Loucy (cell line): ENCODE measurements at regions not wholly inside any gene's neighbourhood (a gene's known extent, or its start where the extent isn't known, plus 50 kb on each side); places are given as distances from the start of the nearest gene placed in this dataset.

Source experiments
- H2AFZ ChIP-seq: fragments of 200-600 bp; sonication (generic); 2 replicates; pipeline ENCODE4 v1.6.0; 2016; ENCODE audit warnings: antibody characterized with exemption, mild to moderate bottlenecking, low read length, moderate library complexity
- H3F3A ChIP-seq: fragments of 200-600 bp; 2 replicates; pipeline ENCODE4 v1.6.0; 2016; ENCODE audit warnings: antibody characterized with exemption, low read depth, mild to moderate bottlenecking
- H3K27me3 ChIP-seq: fragments of 200-600 bp; sonication (generic); 2 replicates; pipeline ENCODE4 v1.6.1; 2014; ENCODE audit warnings: low read length, mild to moderate bottlenecking; ENCODE audit not compliant: insufficient read depth, poor library complexity, severe bottlenecking
- H3K36me3 ChIP-seq: fragments of 200-600 bp; sonication (generic); 2 replicates; pipeline ENCODE4 v1.6.1; 2016; ENCODE audit warnings: low read length; ENCODE audit not compliant: insufficient read depth
- H3K4me1 ChIP-seq: fragments of 200-600 bp; sonication (generic); 2 replicates; pipeline ENCODE4 v1.5.1; 2014; ENCODE audit warnings: low read length, mild to moderate bottlenecking; ENCODE audit not compliant: insufficient read depth, poor library complexity, severe bottlenecking
- H3K4me2 ChIP-seq: fragments of 200-600 bp; sonication (generic); 2 replicates; pipeline ENCODE4 v1.6.0; 2014; ENCODE audit warnings: antibody characterized with exemption, low read length, low read depth, mild to moderate bottlenecking; ENCODE audit not compliant: poor library complexity, severe bottlenecking
- H3K4me3 ChIP-seq: fragments of 200-600 bp; sonication (generic); 2 replicates; pipeline ENCODE4 v1.5.1; 2014; ENCODE audit warnings: low read length, mild to moderate bottlenecking, mixed read lengths; ENCODE audit not compliant: poor library complexity, severe bottlenecking
- H3K79me2 ChIP-seq: fragments of 200-600 bp; sonication (generic); 2 replicates; pipeline ENCODE4 v1.6.1; 2014; ENCODE audit warnings: low read length; ENCODE audit not compliant: insufficient read depth
- H3K9ac ChIP-seq: fragments of 200-600 bp; sonication (generic); 2 replicates; pipeline ENCODE4 v1.6.0; 2014; ENCODE audit warnings: mild to moderate bottlenecking, low read depth, low read length, moderate library complexity; ENCODE audit not compliant: poor library complexity, severe bottlenecking
- H3K9me2 ChIP-seq: fragments of 200-600 bp; sonication (generic); replicated peaks from 2 replicates; pipeline ENCODE4 v1.6.1; 2016; ENCODE audit warnings: low read depth, low read length, mixed read lengths
- H3K9me3 ChIP-seq: fragments of 200-600 bp; sonication (generic); 2 replicates; pipeline ENCODE4 v1.6.1; 2014; ENCODE audit warnings: mild to moderate bottlenecking, antibody characterized with exemption, low read length, low read depth; ENCODE audit not compliant: insufficient read depth
- H4K20me1 ChIP-seq: fragments of 200-600 bp; sonication (generic); 2 replicates; pipeline ENCODE4 v1.6.0; 2014; ENCODE audit warnings: antibody characterized with exemption, low read length, mild to moderate bottlenecking; ENCODE audit not compliant: insufficient read depth, poor library complexity, severe bottlenecking
- EZH2phosphoT487 ChIP-seq: fragments of 200-600 bp; IDR thresholded peaks from 2 replicates; pipeline ENCODE4 v1.6.1; 2018; ENCODE audit warnings: antibody characterized with exemption, mild to moderate bottlenecking, moderate library complexity, borderline replicate concordance
- TF ChIP-seq, protein P1 (sequence below): fragments of 200-600 bp; sonication (generic); conservative IDR thresholded peaks from 2 replicates; pipeline ENCODE4 v1.5.1; 2014; ENCODE audit warnings: mild to moderate bottlenecking, antibody characterized with exemption, low read length

DNA sequence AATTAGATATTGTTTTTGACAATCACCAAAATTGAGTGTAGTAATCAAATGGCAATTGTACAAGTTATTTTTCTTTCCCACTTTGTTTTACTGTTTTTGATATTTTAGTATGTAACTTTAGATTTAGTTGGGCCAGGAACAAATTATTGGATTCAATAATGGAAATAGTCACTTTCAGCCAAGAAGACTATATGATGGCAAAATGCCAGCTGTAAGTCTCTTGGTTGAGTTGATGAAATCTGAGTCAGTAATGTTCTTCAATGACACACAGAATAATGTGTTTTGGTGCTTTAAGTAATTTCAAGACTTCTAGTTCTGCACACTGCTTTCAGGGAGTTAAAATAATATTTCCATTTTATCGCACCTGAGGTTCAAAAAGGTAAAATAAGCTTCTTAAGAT lies 2022.0 kb upstream of the CELF4 start:
- Histone ChIP-seq H4K20me1 (no peaks in the 10 kb centered on the region), H3K79me2 (no peaks in the 10 kb centered on the region), H3K4me1 (no peaks in the 10 kb centered on the region), H2AFZ (no peak overlapping the region), H3K9ac (no peak overlapping the region), H3K27me3 (no peaks in the 10 kb centered on the region), H3F3A (no peaks in the 10 kb centered on the region), H3K4me2 (no peak overlapping the region), H3K36me3 (no peaks in the 10 kb centered on the region), H3K9me3 (no peaks in the 10 kb centered on the region), H3K9me2 (no peaks in the 10 kb centered on the region), H3K4me3 (no peak overlapping the region)
- TF ChIP-seq, protein P1, sequence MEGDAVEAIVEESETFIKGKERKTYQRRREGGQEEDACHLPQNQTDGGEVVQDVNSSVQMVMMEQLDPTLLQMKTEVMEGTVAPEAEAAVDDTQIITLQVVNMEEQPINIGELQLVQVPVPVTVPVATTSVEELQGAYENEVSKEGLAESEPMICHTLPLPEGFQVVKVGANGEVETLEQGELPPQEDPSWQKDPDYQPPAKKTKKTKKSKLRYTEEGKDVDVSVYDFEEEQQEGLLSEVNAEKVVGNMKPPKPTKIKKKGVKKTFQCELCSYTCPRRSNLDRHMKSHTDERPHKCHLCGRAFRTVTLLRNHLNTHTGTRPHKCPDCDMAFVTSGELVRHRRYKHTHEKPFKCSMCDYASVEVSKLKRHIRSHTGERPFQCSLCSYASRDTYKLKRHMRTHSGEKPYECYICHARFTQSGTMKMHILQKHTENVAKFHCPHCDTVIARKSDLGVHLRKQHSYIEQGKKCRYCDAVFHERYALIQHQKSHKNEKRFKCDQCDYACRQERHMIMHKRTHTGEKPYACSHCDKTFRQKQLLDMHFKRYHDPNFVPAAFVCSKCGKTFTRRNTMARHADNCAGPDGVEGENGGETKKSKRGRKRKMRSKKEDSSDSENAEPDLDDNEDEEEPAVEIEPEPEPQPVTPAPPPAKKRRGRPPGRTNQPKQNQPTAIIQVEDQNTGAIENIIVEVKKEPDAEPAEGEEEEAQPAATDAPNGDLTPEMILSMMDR: no peak

- Histone ChIP-seq H3K9ac (no peak overlapping the region), H3F3A (no peaks in the 10 kb centered on the region), H2AFZ (no peak overlapping the region), H3K79me2 (no peaks in the 10 kb centered on the region), H3K4me1 (no peaks in the 10 kb centered on the region), H3K4me3 (no peak overlapping the region), H3K36me3 (no peaks in the 10 kb centered on the region), H3K27me3 (no peaks in the 10 kb centered on the region), H3K9me2 (no peaks in the 10 kb centered on the region), H4K20me1 (no peaks in the 10 kb centered on the region), H3K4me2 (no peak overlapping the region), H3K9me3 (no peaks in the 10 kb centered on the region)
- no peak for TF ChIP-seq EZH2phosphoT487
- TF ChIP-seq, protein P1: no peak
Measured at GRCh38 chr18:39586741-39587140, 2021.1 kb upstream of the CELF4 start.

DNA sequence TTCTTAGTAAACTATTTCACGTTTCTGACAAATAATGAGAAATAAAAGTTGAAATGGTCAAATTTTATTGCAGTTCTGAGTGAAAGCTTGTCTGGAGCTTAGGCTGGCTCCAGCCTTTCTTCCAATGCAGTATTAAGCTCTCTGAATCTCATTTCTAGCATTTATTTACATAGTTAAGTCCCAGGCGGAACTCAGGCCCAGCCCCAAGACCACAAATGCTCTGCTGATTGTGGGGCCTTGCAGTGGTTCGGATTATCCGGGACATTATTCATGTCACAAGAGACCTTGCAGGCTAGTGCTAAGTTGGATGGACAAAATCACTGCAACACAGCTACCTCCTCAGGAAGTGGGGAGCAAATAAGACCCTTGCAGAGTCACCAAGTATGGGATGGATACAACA lies 2009.3 kb upstream of the CELF4 start:
- Histone ChIP-seq H3K9me3 (no peaks in the 10 kb centered on the region), H3K27me3 (no peaks in the 10 kb centered on the region), H3K4me2 (no peak overlapping the region), H2AFZ (no peak overlapping the region), H3K4me3 (no peak overlapping the region), H4K20me1 (no peaks in the 10 kb centered on the region), H3F3A (no peaks in the 10 kb centered on the region), H3K36me3 (no peaks in the 10 kb centered on the region), H3K9me2 (no peaks in the 10 kb centered on the region), H3K9ac (no peak overlapping the region), H3K4me1 (no peaks in the 10 kb centered on the region), H3K79me2 (no peaks in the 10 kb centered on the region)
- TF ChIP-seq EZH2phosphoT487: no peak
- TF ChIP-seq, protein P1: no peak
